GM12891 (cell line): ENCODE measurements at regions not wholly inside any gene's neighbourhood (a gene's known extent, or its start where the extent isn't known, plus 50 kb on each side); places are given as distances from the start of the nearest gene placed in this dataset.

ENCODE experiments used
- DNase-seq: peaks from one replicate; pipeline ENCODE4 v3.0.0; 2011; ENCODE audit warnings: low spot score; ENCODE audit not compliant: insufficient read length
- FAIRE-seq: peaks from 2 replicates; lab custom pipeline; 2011; peaks lifted over from hg19 to GRCh38; lab: Jason Lieb, UNC
- PAX5 ChIP-seq: IDR thresholded peaks from 2 replicates; pipeline ENCODE4 v1.6.1; 2011; ENCODE audit warnings: low read length, moderate library complexity, mild to moderate bottlenecking; ENCODE audit not compliant: insufficient read depth, severe bottlenecking
- POLR2A ChIP-seq: IDR thresholded peaks from 2 replicates; pipeline ENCODE4 v1.6.1; 2011; ENCODE audit warnings: low read depth, low read length, control low read depth
- POLR2AphosphoS5 ChIP-seq: IDR thresholded peaks from 2 replicates; pipeline ENCODE4 v1.6.1; 2011; ENCODE audit warnings: low read depth, low read length, control low read depth
- POU2F2 ChIP-seq: IDR thresholded peaks from 2 replicates; pipeline ENCODE4 v1.6.1; 2011; ENCODE audit warnings: low read depth, mild to moderate bottlenecking, control low read depth, low read length, moderate library complexity
- SPI1 ChIP-seq: IDR thresholded peaks from 2 replicates; pipeline ENCODE4 v1.6.1; 2011; ENCODE audit warnings: low read depth, low read length, control low read depth
- TAF1 ChIP-seq: IDR thresholded peaks from 2 replicates; pipeline ENCODE4 v1.6.1; 2011; ENCODE audit warnings: low read depth, low read length, control low read depth

DNA sequence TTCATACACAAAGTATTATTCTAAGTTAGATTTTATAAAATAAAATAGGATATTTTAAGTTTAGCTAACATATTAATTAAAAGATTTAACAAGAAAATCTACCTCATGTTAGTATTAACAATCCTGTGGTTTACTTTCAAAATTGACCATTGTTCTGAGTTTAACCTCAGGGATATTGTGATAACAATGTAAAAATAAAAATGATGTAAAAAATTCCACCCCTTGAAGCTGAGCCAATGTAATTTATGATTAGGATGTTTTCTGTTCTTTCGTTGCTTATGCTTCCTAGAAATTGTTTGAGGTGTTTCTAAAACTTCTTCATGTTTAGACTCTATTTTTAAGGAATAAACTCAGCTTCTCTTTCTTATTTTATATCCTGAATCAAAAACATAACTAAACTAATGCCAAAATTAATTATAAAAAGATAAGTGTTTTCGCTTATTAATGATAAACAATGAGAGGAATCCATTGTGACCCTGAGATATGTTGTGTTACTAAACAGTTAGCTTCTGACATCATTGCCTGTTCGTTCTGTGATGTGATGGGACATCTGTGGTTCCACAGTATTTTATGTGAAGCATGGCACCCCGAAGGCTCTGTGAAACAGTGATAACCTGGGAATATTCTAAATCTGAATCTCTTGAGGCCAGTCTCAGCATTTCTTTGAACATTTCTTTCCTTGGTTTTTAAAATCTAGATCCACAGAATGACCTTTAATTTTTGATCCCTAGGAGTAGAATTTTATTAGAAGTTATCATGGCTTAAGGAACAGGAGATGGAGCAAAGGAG lies 340.8 kb downstream of the ARL4A start:
- FAIRE-seq (no peak), DNase-seq (no peak)
- TF ChIP-seq TAF1 (no peak), POU2F2 (no peak), PAX5 (no peak), SPI1 (no peak), POLR2AphosphoS5 (no peak), POLR2A (no peak)

DNA sequence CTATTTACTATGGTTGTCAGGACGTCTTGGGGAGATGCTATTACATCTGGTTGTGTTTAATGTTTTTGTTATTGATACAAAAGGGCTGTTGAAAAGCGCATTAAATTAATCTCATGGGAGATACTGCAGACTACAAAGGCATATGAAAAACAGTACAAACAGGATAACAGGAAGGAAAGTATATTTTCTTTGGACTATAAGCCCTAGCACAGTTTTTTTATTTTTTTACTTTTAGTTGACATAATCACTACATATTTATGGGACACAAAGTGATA lies 341.3 kb downstream of the ARL4A start:
- FAIRE-seq (no peak), DNase-seq (no peak)

GRCh38 chr7:13031468-13031867 lies 344.0 kb downstream of the ARL4A start:
- TF ChIP-seq POLR2A (no peak), POU2F2 (no peak), TAF1 (no peak), SPI1 (no peak), PAX5 (no peak), POLR2AphosphoS5 (no peak)
- FAIRE-seq, result no peak
- no peak for DNase-seq

More for the DNA sequence above, 341.3 kb downstream of the ARL4A start:
- TF ChIP-seq TAF1 (no peak), POU2F2 (no peak), POLR2AphosphoS5 (no peak), PAX5 (no peak), SPI1 (no peak), POLR2A (no peak)

DNA sequence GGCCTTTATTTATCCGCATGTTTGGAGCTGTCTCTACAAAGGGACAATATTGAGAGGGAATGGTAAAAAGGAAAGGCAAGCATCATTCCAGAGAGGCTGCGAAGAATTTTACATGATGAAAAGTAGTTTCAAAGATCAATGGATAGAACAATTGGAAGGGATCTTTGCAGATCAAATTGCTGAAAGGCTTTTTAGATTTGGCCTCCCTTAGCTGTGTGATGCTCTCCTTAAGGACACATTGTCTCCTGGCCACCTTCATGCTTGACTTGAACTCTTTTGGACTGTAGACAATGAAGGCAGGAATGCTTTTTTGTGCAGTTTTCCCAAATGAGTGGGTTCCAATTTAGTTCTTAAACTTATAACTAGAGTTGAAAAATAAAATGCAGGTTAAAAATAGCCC lies 344.7 kb downstream of the ARL4A start:
- DNase-seq, result no peak
- TF ChIP-seq POLR2A (no peak), SPI1 (no peak), POU2F2 (no peak), TAF1 (no peak), POLR2AphosphoS5 (no peak), PAX5 (no peak)
- no peak for FAIRE-seq

DNA sequence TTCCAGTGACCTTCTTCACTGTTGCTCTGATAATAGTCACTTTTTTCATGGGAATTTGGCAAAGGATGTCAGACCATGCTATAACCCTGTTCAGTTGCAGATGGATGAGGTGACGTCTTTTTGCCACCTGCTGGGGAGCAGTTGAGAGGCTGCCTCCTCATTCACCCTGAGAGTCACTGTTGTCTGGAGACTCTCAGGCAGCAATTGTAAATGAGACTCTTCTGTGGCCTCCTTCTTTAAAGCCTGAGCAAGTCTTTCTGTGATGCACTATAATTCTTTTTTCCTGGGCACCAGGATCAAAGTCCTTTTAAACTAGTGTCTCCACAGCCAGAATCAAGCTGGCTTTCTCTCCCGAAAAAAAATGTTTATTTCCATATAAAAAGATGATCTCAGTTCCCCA lies 345.1 kb downstream of the ARL4A start:
- DNase-seq, result no peak
- TF ChIP-seq PAX5 (no peak), POU2F2 (no peak), POLR2AphosphoS5 (no peak), POLR2A (no peak), TAF1 (no peak), SPI1 (no peak)
- no peak for FAIRE-seq

GRCh38 chr7:13034693-13035092 lies 347.3 kb downstream of the ARL4A start:
- TF ChIP-seq SPI1 (no peak), POLR2AphosphoS5 (no peak), TAF1 (no peak), POLR2A (no peak), PAX5 (no peak), POU2F2 (no peak)
- FAIRE-seq (no peak), DNase-seq (no peak)

DNA sequence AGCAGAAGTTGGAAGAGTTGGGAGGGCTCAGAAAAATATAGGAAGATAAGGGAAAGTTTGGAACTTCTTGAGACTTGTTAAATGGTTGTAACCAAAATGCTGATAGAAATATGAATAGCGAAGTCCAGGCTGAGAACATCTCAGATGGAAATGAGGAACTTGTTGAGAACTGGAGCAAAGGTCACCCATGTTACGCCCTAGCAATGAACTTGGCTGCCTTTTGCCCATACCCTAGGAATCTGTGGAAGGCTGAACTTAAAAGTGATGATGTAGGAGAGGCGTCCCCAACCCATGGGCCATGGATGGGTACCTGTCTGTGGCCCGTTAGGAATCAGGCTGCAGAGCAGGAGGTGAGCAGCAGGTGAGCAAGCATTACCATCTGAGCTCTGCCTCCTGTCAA lies 347.8 kb downstream of the ARL4A start:
- no peak for TF ChIP-seq POLR2AphosphoS5
- no peak for TF ChIP-seq POLR2A
- TF ChIP-seq PAX5, result no peak
- TF ChIP-seq TAF1, result no peak
- TF ChIP-seq SPI1, result no peak
- TF ChIP-seq POU2F2, result no peak
- no peak for DNase-seq
- no peak for FAIRE-seq

DNA sequence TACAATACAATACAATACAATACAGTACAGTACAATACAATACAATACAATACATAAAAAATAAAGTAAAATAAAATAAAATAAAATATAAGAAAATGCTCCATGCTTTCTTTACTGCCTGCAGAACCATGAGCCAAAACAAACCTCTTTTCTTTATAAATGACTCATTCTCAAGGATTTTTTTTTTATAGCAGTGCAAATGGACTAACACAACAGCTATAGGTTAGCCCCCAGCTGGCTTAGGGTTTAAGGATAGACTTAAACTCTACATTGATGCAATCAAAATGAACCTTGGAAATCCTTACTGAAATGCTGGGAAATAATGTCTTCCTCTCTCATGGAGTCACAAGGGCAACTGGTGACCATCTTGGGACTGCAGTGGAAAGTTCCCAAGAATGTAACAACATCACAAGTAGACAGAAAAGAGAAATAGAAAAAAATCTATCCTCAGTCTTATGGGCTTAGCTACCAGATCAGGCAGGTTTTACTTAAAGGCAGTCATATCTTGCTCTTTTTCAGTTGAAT lies 348.9 kb downstream of the ARL4A start:
- TF ChIP-seq POLR2AphosphoS5 (no peak), POLR2A (no peak), POU2F2 (no peak), SPI1 (no peak)
- DNase-seq, result no peak
- no peak for FAIRE-seq

DNA sequence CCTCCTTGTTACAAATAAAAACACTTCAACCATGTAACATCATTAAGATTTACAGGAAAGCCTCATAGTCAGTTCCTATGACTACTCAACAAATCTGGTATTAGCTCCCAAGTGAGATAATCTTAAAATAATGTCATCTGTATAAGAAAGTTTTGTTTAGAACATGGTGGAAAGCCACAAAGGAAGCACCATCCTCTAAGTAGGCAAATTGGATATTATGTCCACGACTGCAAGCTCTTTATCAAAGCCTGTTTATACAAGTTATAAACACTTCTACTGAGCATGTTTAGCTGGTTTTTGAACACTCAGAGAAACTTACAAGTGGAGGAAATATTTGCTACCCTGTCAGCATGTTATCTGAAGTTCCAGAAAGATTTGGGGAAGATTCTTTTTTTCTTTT lies 349.8 kb downstream of the ARL4A start:
- TF ChIP-seq TAF1, result no peak
- TF ChIP-seq POU2F2, result no peak
- no peak for TF ChIP-seq SPI1
- no peak for TF ChIP-seq PAX5
- no peak for TF ChIP-seq POLR2AphosphoS5
- no peak for TF ChIP-seq POLR2A
- DNase-seq, result no peak
- FAIRE-seq, result no peak
